ENCODE measurements at regions not wholly inside any gene's neighbourhood (a gene's known extent, or its start where the extent isn't known, plus 50 kb on each side); places are given as distances from the start of the nearest gene placed in this dataset.
A peak's percentile ranks its signal among the peaks of the same experiment; 100 is the strongest.

GRCh38 chr18:54775686-54776085, 52.6 kb upstream of the RAB27B start:
- TF ChIP-seq CTCF (IDR thresholded peaks at IDR 0.05) (peak in 3 of 7 experiments; percentile 20 to 49 (median 36)), POLR2AphosphoS5 (IDR thresholded peaks at IDR 0.05) (peak in 1 of 3 donors; percentile 59)

Measured in stomach (tissue), 4 donors.